ENCODE measurements at regions not wholly inside any gene's neighbourhood (a gene's known extent, or its start where the extent isn't known, plus 50 kb on each side); places are given as distances from the start of the nearest gene placed in this dataset.
"Not testable (repeated sequence)": the region's sequence is repeated elsewhere in the genome, so short reads cannot be mapped to it uniquely, and the experiment has no call there.

DNA sequence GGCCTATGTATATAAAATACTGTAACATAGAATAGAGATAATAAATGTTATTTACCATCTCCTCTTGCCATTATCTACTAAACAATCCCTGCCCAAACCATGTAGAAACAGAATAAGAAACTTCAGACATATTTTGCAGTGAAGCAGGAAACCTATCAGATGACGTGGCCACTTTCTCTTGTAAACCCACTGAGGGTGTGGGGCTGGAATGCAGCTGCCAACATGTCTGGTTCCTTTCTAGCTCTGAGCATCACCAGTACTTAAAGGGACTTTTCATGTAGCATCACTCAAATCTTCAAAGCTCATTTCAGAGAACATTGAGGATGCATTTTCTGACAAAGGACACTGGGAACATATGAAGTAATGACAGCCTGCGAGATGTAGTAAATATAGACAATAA lies 251.8 kb downstream of the LPIN1 start:
- DNase-seq, result no peak

DNA sequence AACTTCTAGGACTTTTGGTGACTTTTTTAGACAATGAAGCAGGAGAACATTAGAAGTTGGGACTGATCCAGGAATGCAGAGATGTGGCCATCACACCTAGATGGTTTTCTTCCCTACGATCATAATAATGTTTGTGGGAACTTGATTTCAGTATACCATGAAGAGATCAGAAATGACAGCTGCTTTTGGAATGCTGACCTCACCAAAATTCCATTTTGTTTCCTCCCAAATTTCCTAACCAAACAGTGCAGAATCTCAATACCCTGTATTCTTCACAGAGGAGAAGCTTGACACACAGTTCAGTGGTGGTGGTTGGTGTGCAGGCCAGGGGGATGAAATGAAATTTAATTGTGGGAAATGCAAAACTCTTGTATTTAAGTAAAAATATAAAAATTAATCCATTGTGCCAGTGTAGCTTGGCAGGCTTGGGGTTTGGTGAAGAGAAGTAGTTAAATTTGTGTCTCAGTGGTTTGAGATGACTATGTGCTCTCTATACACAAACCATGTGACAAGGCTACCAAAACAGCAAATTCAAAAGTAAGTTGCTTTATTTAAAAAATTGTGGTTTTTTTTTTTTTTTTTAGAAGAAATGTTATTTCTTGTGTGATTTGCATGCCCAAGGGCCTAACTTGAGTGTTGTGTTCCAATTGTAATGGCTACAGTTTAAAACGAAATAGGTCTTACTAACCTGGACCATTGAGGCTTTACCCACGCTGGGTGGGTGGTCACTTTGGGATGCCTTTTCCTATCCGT lies 252.4 kb downstream of the LPIN1 start:
- DNase-seq, result no peak

DNA sequence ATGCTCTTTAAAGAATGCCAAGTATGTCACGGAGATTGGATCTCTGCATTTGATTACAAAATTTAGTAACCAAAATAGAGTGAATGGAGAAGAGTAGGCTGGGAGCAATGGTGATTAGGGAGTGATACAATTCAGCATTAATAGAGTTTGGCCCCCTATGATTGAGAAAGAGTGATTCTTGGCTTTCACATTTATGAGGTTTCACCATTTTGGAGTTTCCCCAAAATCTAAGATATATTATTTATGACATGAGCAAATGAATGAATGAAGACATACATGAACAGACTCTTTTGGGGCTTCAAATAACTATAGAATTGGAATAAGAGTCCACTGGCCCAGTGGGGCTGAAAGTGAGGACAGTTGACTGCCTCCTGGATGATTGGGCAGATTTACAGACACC lies 255.2 kb downstream of the LPIN1 start:
- DNase-seq, result no peak

DNA sequence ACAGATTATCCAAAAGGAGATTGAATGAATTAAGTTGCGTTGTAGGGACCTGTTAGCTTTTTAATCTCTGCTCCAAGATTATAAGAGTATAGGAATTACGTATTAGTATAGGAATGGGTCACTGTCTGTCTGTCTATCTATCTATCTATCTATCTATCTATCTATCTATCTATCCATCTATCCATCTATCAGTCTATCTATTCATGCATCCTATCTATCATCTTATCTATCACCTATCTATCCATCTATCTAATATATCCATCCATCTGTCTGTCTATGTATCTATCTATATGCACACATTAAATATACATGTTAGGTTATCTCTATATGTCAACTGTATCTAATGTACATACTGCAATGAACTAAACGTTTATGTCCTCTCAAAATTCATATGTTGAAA lies 255.8 kb downstream of the LPIN1 start:
- DNase-seq, result no peak

DNA sequence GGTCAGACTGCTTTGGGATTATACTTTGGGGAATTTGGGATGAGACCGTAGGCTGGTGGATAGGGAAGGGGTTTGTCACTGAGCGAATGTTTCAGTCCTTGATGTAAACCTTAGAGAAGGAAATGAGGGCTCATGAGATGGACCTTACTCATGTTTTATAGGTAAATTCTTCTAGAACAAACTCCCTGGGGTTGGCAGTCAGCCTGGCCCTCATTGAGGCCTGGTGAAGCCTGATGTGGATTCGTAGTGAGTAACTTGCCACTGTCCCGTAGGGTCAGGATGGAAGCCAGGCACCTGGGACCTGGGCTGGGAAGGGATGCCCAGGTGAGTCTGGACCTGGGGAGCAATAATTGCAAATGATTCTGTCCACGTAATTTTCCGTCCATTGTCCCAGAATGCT lies 258.3 kb downstream of the LPIN1 start:
- no peak for DNase-seq

DNA sequence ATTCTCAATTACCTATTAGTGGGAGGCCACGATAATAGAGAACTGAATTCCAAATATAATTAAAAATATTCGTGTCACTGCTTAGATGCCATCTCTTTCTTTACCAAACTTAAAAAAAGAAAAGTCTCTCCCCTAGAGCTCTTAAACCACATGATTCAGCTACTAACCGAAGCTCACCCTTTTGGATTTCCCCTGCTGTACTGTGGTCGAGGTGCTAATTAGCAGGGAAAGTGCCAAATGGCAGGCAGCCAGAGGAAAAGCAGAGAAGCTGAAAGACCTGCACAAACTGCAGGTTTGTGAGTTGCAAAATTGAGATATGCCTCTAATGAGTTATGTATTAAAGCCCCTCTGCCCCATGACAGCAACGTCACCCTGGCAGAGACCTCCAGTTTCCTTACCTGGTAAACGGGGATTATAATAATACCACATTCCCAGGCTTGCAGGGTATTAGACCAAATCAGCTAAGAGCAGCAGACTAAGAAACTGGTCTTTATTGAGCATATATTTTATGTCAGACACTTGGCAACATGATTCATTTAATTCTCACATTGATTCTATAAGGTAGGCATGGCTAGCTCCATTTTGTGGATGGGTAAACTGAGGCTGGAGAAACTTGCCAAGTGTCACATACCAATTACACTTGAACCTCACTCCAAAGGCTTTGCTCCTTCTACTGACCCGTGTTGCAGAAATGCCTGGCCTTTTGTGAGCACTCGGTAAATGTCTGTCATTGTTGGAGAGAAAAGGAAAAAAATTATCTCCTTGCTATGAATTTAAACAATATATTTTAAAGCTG lies 259.7 kb downstream of the LPIN1 start:
- peak in 1 of 2 experiments; percentile 5 for DNase-seq

DNA sequence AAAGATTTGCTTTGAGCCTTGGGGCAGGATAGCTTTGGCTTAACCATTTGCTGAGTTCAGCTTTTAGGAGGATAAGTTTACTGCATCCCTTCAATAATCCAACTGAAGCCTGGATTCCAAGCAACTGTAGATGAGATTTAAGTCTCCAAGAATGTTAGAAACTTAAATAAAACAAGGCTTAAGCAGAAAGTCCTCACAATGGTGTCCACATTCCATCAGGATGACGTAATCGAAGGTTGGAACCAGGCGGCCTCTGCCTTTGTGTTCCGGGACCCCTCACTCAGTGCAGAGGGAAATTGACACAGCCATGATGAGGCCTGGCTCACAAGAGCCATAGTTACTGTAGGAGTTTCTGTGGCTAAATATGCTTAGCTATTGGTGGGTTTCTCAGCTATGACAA lies 260.4 kb downstream of the LPIN1 start:
- DNase-seq, result no peak

DNA sequence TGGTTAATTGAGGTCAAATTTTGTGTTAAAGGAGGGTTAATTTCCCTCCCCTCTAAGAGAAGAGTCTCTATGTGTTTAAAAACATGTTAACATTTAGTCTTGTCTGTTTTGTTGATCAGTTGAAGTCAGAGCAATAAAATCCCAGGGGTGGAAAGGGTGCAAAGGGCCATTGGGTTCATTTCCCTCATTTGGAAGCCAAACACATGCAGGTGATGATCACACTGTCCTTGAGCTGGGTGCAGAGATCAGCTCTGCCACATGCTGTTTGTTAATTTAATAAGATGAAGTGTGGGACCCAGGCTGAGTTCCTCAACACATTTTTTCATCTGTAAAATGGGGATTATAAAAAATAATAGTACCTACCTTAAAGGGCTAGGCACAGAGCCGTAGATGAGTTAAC lies 260.9 kb downstream of the LPIN1 start:
- no peak for DNase-seq

DNA sequence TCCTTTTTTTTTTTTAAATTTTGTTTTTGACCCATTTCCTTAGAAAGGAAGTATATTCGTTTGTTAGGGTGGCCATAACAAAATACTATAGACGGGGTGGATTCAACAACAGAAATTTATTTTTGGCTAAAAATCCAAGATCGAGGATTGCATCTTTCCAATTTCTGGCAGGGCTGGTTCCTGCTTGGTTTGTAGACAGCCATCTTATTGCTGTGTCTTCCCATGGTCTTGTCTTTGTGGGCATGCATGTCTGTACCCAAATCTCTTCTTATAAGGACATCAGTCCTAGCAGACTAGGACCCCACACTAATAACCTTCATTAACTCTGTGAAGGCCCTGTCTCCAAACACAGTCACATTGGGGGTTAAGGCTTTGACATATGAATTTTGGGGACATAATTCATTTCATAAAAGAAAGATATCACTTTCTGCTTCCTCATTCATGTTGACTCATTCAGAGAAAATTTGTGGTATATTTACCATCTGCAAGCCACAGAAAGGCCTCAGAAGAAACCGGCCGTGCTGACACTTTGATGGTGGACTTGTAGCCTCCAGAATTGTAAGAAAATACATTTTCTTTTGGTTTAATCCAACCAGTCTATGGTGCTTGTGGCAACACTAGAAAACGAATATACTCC lies 262.1 kb downstream of the LPIN1 start:
- no peak for DNase-seq

DNA sequence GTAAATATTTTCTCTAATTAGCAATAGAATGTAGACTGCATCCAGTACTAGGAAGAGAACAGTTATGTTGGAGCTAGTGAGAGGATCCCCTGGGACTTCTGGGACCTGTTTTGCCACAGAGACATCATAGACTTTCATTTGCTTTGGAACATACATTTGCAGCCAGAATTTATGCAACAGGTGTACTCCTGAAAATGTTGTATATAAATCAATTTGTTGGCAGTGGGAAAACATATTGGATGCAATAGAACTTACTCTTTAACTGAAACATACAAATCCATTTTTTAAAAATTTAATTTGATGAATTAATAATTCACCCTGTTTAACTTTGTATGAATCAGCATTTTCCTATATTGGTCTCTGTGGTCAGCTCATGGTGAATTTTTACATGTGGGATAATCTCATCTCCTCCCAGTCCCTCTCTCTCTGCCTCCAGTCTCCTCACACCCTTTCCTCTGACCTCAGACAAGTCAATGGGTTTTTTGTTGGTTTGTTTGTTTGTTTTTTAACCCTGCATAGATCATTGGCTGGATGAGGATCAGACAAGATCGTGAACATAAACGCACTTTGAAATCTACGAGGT lies 263.0 kb downstream of the LPIN1 start:
- no peak for DNase-seq

DNA sequence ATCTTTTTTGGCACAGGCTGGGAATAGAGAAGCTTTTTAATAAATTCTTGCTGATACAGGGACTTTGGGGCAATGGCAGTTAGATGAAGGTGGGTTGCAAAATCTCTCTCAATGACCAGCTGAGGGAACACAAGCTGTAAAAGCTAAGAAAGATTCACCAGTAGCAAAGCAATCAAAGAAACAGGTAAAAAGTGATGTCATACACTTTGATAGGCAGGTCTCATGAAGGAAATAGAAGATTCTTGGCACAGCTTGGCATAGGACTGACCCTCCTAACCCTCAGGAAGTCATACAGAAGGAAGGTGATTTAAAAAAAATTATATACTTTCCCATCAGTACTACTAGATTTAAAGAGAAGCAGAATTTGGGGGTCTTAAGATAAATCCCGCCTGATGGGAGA lies 263.6 kb downstream of the LPIN1 start:
- DNase-seq, result no peak

DNA sequence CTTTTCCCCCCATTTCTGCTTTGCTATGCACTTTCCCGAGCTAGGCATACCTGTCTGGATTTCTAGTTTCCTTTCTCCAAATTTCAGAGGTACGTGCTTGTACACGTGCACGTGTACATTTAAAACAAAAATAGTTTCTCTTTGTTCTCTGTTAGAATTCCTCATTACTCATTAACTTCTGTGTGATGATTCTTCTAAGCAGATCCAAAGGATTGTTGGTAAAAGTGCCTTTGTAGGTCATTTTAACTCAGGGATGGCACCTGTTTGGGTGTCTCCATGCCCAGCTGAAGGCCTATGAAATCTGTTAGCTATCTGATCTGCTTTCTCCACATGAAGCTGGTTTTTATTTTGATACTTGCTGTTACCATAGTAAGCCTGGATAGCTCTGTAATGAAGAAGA lies 264.3 kb downstream of the LPIN1 start:
- no peak for DNase-seq

DNA sequence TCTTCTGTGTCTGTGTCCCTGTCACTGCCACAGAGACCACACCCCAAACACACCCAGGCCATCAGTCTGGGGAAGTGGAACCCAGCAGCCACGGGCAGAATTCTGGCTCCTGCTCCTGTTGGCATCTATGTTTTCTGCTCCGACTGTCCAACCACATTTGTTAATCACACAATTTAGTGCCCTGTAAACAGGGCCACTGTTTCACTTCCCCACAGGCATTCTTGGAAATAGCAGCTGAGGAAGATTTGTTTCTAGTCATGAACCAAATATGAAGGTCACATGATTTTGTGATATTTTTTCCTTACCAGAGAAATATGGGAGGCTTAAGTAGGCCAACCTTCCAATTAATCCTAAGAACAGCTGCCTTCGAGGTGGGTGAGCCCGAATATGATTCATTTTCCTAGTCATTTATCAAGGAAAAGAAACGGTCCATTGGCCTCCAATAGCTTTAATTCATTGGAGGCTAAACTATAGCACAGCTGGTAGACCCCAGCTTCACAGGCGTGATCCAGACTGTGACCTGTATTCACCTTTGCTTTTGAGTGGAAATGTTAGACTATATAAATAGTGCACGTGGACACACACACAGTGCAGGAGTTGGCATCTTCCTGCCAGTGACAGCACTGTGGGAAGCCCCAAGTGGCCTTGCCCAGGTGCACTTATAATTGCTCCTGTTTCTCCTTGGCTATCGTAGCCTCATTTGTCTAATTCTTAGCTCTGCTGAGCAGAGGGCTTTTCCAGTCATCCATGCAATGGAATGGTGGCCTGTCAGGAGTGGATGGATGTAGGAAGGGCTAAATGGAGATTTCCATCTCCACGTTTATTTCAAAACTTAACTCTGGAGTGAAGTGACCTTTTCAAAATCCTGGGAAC lies 267.9 kb downstream of the LPIN1 start:
- peak; percentile 17 to 39 for DNase-seq

DNA sequence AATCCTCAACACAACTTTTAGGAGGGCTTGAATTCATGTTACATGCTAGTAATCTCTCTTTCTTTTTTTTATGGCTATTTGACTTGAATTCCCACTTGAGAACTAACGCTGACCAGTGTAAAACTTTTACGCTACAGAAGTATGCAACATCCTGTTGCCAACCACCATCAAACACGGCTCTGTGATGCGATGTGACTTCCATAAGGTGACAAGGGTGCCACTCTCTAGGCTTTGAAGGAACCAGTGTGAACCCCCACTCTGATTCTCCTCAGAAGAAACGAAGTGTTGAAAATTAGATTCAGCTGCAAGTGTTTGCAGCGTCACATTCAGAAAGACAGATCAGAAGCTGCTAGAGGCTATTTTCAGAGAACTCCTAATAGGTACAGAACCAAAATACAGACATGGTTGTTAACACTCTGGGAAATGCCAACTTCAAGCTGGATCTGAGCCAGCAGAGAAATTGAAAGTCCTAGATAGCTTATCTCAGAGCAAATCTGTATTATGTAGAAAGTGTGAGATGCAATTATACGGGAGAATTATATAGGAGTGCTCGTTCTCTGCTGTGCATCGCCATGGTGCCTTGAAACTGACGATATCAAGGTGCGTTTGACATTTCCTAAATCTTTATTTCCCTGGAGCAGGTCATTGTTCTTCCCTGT lies 271.2 kb downstream of the LPIN1 start:
- DNase-seq, result no peak

DNA sequence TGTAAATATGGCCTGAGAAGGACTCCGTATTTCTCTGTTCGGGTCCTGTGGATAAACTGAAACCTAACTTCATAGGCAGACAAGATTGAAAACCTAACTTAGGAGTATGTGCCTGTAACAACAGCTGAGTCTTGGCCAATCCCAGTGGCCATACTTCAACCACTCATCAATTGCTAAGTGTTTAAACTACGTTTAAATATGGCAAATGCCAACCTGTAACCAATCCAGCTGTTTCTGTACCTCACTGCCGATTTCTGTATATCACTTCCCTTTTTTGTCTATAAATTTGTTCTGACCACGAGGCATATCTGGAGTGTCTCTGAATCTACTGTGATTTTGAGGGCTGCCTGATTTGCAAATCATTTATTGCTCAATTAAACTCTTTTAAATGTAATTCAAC lies 272.3 kb downstream of the LPIN1 start:
- DNase-seq, result not testable (repeated sequence)

DNA sequence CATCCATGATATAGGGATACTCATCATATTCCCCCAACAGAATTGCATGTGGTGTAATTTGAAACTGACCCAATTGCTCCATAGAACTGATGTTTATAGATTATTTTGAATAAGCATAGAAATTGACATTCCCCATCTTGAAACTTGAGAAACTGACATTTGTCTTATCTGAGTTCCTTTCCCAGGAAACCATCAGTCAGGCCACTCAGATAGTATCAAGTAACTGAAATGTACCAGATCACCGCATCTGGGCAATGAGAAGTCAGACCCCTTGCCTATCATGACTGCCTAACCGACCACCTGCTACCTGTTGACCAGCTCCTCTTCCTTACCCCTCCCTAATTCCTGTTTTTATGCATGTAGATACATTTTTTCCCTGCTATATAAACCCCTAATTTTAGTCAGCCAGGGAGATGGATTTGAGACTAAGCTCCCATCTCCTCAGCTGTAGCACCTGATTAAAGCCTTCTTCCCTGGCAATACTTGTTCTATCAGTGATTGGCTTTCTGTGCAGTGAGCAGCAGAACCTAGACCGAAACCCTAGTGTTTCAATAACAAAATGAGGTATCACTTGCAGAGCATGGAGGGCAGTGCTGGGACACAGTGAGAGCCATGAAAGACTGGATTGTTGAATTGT lies 274.5 kb downstream of the LPIN1 start:
- no peak for DNase-seq

DNA sequence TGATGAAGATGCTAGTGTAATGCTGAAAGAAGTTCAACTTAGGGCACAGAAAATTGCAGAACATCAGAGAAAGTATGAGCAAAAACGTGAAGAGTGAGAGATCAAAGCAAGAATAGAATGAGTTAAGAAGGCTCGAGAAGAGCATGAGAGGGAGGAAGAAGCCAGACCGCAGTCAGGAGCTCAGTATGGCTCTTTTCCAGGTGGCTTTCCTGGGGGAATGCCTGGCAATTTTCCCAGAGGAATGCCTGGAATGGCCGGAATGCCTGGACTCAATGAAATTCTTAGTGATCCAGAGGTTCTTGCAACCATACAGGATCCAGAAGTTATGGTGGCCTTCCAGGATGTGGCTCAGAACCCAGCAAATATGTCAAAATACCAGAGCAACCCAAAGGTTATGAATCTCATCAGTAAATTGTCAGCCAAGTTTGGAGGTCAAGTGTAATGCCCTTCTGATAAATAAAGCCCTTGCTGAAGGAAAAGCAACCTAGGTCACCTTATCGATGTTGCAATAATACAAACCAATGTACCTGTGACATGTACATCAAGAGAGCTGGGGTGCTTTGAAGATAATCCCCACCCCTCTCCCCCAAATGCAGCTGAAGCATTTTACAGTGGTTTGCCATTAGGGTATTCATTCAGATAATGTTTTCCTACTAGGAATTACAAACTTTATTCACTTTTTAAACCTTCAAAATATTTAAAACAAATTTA lies 277.9 kb downstream of the LPIN1 start:
- not testable (repeated sequence) for DNase-seq

DNA sequence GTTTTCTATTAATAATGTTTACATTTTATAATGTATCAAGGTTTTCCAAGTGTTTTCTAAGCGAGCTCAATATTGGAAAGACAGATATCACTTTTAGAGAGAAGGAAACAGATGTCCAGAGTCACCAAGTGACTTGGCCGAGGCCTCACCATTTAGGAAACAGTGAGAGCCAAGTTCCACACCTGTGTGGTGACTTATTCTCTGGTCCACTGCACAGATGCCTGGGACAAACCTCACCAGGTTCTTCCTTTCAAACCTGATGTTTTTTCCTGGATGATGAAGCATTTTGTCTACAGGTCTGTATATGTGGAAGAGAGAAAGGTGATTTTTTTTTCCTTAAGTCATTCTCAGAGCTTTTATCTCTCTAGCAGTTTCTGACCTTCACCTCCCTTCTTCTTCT lies 280.7 kb downstream of the LPIN1 start:
- no peak for DNase-seq

DNA sequence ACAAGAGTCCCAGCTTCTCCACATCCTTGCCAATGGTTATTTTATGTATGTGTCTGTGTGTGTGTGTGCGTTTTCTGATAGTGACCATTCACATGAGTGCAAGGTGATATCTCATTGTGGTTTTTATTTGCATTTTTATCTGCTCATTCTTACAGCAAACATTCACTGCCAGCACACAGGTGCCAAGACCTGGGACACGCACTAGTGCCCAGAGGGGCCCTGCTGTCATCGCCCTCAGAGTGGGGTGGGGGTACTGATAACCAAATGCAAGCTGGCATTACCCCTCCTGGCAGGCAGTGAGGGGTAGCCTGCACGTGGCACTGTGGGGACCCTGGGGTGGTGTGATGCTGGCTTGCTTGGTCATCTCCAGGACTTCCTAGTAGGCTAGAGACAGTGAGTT lies 285.4 kb downstream of the LPIN1 start:
- no peak for DNase-seq

DNA sequence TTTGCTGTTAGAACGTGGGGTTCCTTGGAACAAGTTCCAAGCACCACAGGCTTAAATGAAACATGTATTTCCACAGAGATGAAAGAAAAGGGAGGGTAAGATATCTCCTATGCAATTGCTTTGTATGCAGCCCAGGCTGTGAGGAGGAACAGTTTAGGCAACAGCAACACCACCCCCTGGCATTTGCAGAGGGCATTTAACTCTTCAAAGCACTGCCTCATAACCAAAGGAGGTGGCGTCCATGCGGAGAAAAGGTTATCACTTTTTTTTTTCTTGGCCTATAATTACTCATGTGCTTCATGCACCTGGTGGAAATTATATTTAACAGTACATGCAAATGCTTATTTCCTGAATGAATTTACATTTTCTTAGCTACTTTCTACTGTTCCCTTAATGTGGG lies 286.0 kb downstream of the LPIN1 start:
- no peak for DNase-seq

DNA sequence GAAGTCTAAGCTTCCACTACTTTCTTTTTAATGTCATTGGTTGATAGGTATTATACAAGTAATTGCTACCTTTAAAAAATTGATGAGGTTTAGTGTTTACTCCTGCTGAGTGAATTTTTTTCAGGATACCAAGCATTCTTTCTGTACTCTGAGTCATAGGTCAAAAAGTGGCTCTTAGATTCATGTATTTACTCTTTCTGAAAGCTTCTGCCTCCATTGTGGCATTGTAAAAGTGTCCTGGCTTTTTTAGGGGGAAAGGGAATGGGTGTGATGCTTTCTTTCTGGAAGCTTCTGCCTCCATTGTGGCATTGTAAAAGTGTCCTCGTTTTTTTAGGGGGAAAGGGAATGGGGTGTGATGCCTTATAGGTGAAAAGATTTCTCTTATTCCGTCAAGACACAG lies 286.5 kb downstream of the LPIN1 start:
- no peak for DNase-seq
